ENCODE measurements at regions not wholly inside any gene's neighbourhood (a gene's known extent, or its start where the extent isn't known, plus 50 kb on each side); places are given as distances from the start of the nearest gene placed in this dataset.

DNA sequence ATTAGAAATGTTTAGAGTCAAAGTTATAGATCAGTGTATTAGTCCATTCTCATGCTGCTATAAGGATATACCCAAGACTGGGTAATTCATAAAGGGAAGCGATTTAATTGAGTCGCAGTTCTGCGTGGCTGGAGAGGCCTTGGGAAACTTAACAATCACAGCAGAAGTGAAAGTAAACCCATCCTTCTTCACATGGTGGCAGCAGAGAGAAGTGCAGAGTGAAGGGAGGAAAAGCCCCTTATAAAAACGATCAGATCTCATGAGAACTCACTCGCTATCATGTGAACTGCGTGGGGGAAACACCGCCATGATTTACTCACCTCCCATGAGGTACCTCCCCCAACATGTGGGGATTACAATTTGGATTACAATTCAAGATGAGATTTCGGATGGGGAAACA lies 871.5 kb downstream of the DIPK2A start:
- TF ChIP-seq, protein P1, sequence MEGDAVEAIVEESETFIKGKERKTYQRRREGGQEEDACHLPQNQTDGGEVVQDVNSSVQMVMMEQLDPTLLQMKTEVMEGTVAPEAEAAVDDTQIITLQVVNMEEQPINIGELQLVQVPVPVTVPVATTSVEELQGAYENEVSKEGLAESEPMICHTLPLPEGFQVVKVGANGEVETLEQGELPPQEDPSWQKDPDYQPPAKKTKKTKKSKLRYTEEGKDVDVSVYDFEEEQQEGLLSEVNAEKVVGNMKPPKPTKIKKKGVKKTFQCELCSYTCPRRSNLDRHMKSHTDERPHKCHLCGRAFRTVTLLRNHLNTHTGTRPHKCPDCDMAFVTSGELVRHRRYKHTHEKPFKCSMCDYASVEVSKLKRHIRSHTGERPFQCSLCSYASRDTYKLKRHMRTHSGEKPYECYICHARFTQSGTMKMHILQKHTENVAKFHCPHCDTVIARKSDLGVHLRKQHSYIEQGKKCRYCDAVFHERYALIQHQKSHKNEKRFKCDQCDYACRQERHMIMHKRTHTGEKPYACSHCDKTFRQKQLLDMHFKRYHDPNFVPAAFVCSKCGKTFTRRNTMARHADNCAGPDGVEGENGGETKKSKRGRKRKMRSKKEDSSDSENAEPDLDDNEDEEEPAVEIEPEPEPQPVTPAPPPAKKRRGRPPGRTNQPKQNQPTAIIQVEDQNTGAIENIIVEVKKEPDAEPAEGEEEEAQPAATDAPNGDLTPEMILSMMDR (conservative IDR thresholded peaks at IDR 0.05 in 1 of 2, IDR thresholded peaks at IDR 0.05 in 1 of 2; ENCODE audit: extremely low read depth in 1 of 2, insufficient read depth in 1 of 2, low read depth in 1 of 2, low read length in 2 of 2) = peak in 1 of 2 donors; percentile 14
- no peak for TF ChIP-seq EZH2 (IDR thresholded peaks at IDR 0.05; ENCODE audit: borderline replicate concordance, low read length)
